ENCODE measurements at regions not wholly inside any gene's neighbourhood (a gene's known extent, or its start where the extent isn't known, plus 50 kb on each side); places are given as distances from the start of the nearest gene placed in this dataset.

- peaks cover 65% of the 10 kb centered on the region for H3K27me3 Mint-ChIP-seq (ENCODE audit: low read depth, unreplicated experiment)
- FAIRE-seq, result no peak
- Histone ChIP-seq H2AFZ (ENCODE audit: low read depth, low read length) (no peak overlapping the region), H3K4me2 (ENCODE audit: low read length) (no peak overlapping the region), H3K27me3 (ENCODE audit: insufficient read depth, low read length) (no peaks in the 10 kb centered on the region), H3K4me1 (ENCODE audit: insufficient read depth, low read length) (no peaks in the 10 kb centered on the region), H3K79me2 (ENCODE audit: insufficient read depth, low read length) (no peaks in the 10 kb centered on the region), H3K9me3 (ENCODE audit: insufficient read depth, low read depth, low read length) (no peaks in the 10 kb centered on the region), H3K4me3 (ENCODE audit: insufficient read depth, low read depth, low read length) (no peak overlapping the region), H3K9ac (ENCODE audit: low read length) (no peak overlapping the region), H4K20me1 (ENCODE audit: insufficient read depth, low read length) (no peaks in the 10 kb centered on the region), H3K27ac (ENCODE audit: low read depth, low read length) (no peak overlapping the region), H3K36me3 (ENCODE audit: insufficient read depth, low read length) (no peaks in the 10 kb centered on the region)
- no peak for TF ChIP-seq EZH2 (IDR thresholded peaks at IDR 0.05; ENCODE audit: insufficient read depth, low read length)
- TF ChIP-seq, protein P1, sequence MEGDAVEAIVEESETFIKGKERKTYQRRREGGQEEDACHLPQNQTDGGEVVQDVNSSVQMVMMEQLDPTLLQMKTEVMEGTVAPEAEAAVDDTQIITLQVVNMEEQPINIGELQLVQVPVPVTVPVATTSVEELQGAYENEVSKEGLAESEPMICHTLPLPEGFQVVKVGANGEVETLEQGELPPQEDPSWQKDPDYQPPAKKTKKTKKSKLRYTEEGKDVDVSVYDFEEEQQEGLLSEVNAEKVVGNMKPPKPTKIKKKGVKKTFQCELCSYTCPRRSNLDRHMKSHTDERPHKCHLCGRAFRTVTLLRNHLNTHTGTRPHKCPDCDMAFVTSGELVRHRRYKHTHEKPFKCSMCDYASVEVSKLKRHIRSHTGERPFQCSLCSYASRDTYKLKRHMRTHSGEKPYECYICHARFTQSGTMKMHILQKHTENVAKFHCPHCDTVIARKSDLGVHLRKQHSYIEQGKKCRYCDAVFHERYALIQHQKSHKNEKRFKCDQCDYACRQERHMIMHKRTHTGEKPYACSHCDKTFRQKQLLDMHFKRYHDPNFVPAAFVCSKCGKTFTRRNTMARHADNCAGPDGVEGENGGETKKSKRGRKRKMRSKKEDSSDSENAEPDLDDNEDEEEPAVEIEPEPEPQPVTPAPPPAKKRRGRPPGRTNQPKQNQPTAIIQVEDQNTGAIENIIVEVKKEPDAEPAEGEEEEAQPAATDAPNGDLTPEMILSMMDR (IDR thresholded peaks at IDR 0.05; ENCODE audit: insufficient read depth, low read depth, low read length), result no peak
- no peak overlapping the region for H3K4me3 Mint-ChIP-seq (ENCODE audit: unreplicated experiment)
- DNase-seq (ENCODE audit: low read depth), result no peak
- H3K4me1 Mint-ChIP-seq (ENCODE audit: low read depth, unreplicated experiment), result no peaks in the 10 kb centered on the region
- no peaks in the 10 kb centered on the region for H3K36me3 Mint-ChIP-seq (ENCODE audit: low read depth, unreplicated experiment)
- no peak overlapping the region for H3K27ac Mint-ChIP-seq (ENCODE audit: unreplicated experiment)
- no peaks in the 10 kb centered on the region for H3K9me3 Mint-ChIP-seq (ENCODE audit: unreplicated experiment)
Observed at GRCh38 chr11:134532921-134533421, 120.9 kb upstream of the B3GAT1 start.

GRCh38 chr11:134532131-134532920, 120.3 kb upstream of the B3GAT1 start:
- Histone ChIP-seq H3K4me1 (ENCODE audit: insufficient read depth, low read length) (no peaks in the 10 kb centered on the region), H3K79me2 (ENCODE audit: insufficient read depth, low read length) (no peaks in the 10 kb centered on the region), H3K4me2 (ENCODE audit: low read length) (no peak overlapping the region), H3K9ac (ENCODE audit: low read length) (no peak overlapping the region), H2AFZ (ENCODE audit: low read depth, low read length) (no peak overlapping the region), H4K20me1 (ENCODE audit: insufficient read depth, low read length) (no peaks in the 10 kb centered on the region), H3K9me3 (ENCODE audit: insufficient read depth, low read depth, low read length) (no peaks in the 10 kb centered on the region), H3K27ac (ENCODE audit: low read depth, low read length) (no peak overlapping the region), H3K27me3 (ENCODE audit: insufficient read depth, low read length) (no peaks in the 10 kb centered on the region), H3K4me3 (ENCODE audit: insufficient read depth, low read depth, low read length) (no peak overlapping the region), H3K36me3 (ENCODE audit: insufficient read depth, low read length) (no peaks in the 10 kb centered on the region)
- no peaks in the 10 kb centered on the region for H3K9me3 Mint-ChIP-seq (ENCODE audit: unreplicated experiment)
- DNase-seq (ENCODE audit: low read depth) (no peak), FAIRE-seq (no peak)
- H3K27me3 Mint-ChIP-seq (ENCODE audit: low read depth, unreplicated experiment), result peaks cover 65% of the 10 kb centered on the region
- H3K36me3 Mint-ChIP-seq (ENCODE audit: low read depth, unreplicated experiment), result no peaks in the 10 kb centered on the region
- no peak overlapping the region for H3K27ac Mint-ChIP-seq (ENCODE audit: unreplicated experiment)
- H3K4me1 Mint-ChIP-seq (ENCODE audit: low read depth, unreplicated experiment), result no peaks in the 10 kb centered on the region
- TF ChIP-seq, protein P1 (IDR thresholded peaks at IDR 0.05; ENCODE audit: insufficient read depth, low read depth, low read length), result no peak
- no peak for TF ChIP-seq EZH2 (IDR thresholded peaks at IDR 0.05; ENCODE audit: insufficient read depth, low read length)
- H3K4me3 Mint-ChIP-seq (ENCODE audit: unreplicated experiment), result no peak overlapping the region

All from astrocyte (in vitro differentiated cells and primary cell).